Adrenal gland (tissue), 5 donors: ENCODE measurements at regions not wholly inside any gene's neighbourhood (a gene's known extent, or its start where the extent isn't known, plus 50 kb on each side); places are given as distances from the start of the nearest gene placed in this dataset.

Experiments used
- CTCF ChIP-seq, 6 experiments: fragments of 450-650 bp in 4 of 6; fragments of 200-600 bp in 2 of 6; sonication (generic) in 1 of 6; IDR thresholded peaks; 1 replicate in 5 of 6; 2 replicates in 1 of 6; pipeline versions ENCODE4 v1.5.1 to v1.8.0; 2016 to 2021; ENCODE audit warnings: antibody characterized with exemption in 6 of 6, mild to moderate bottlenecking in 2 of 6, moderate library complexity in 1 of 6
- POLR2A ChIP-seq, 2 donors: fragments of 450-650 bp; IDR thresholded peaks; one replicate each; pipeline ENCODE4 v1.6.1; 2017; ENCODE audit warnings: antibody characterized with exemption in 2 of 2, mild to moderate bottlenecking in 2 of 2, moderate library complexity in 1 of 2
- donor health status: DM: no; HTN: no; CAD: no.

GRCh38 chr1:36584874-36585453, 102.3 kb upstream of the CSF3R start:
- no peak for TF ChIP-seq CTCF (IDR thresholded peaks at IDR 0.05)
- TF ChIP-seq POLR2A (IDR thresholded peaks at IDR 0.05) = no peak
